SH-SY5Y (cell line): ENCODE measurements at regions not wholly inside any gene's neighbourhood (a gene's known extent, or its start where the extent isn't known, plus 50 kb on each side); places are given as distances from the start of the nearest gene placed in this dataset.

Source experiments
- GATA2 ChIP-seq: IDR thresholded peaks from 2 replicates; pipeline ENCODE4 v1.6.1; 2011; ENCODE audit warnings: mild to moderate bottlenecking, low read depth, low read length
- GATA3 ChIP-seq: IDR thresholded peaks from 2 replicates; pipeline ENCODE4 v1.6.1; 2011; ENCODE audit warnings: low read depth, mild to moderate bottlenecking, low read length, moderate library complexity

GRCh38 chr11:19389787-19390303, 149.1 kb upstream of the E2F8 start:
- TF ChIP-seq GATA2 (no peak), GATA3 (no peak)
